ENCODE measurements at regions not wholly inside any gene's neighbourhood (a gene's known extent, or its start where the extent isn't known, plus 50 kb on each side); places are given as distances from the start of the nearest gene placed in this dataset.
A peak's percentile ranks its signal among the peaks of the same experiment; 100 is the strongest.
"Not testable (repeated sequence)": the region's sequence is repeated elsewhere in the genome, so short reads cannot be mapped to it uniquely, and the experiment has no call there.

GRCh38 chr12:116444590-116444943 is 114.6 kb upstream of the MAP1LC3B2 start:
- Histone ChIP-seq H4K20me1 (ENCODE audit: insufficient read depth, poor library complexity, severe bottlenecking) (no peaks in the 10 kb centered on the region), H3K79me2 (no peaks in the 10 kb centered on the region), H3K27ac (no peak overlapping the region), H3K9me3 (ENCODE audit: low read depth) (no peaks in the 10 kb centered on the region), H3K4me3 (no peak overlapping the region), H3K9me2 (replicated peaks; ENCODE audit: insufficient read depth) (no peaks in the 10 kb centered on the region), H3K4me1 (ENCODE audit: insufficient read depth) (no peaks in the 10 kb centered on the region), H3K27me3 (no peaks in the 10 kb centered on the region), H3K36me3 (replicated peaks; ENCODE audit: insufficient read depth, low read depth) (no peaks in the 10 kb centered on the region), H2AFZ (no peak overlapping the region), H3K4me2 (no peak overlapping the region)
- TF ChIP-seq EZH2phosphoT487 (IDR thresholded peaks at IDR 0.05; ENCODE audit: low read depth, severe bottlenecking, unreplicated experiment) (no peak), CTCF (IDR thresholded peaks at IDR 0.05; ENCODE audit: poor library complexity) (no peak), EZH2 (IDR thresholded peaks at IDR 0.05; ENCODE audit: borderline replicate concordance) (no peak)
- 74% methylated on average over 7 of the region's 7 CpGs for WGBS (ENCODE audit: low lambda C conversion rate, missing lambda C conversion rate)
- DNase-seq (ENCODE audit: low spot score): no peak

GRCh38 chr12:116448165-116448739 is 110.9 kb upstream of the MAP1LC3B2 start:
- peak overlapping the region; percentile 49 for H3K27ac ChIP-seq
- no peak overlapping the region for H3K4me2 ChIP-seq
- no peaks in the 10 kb centered on the region for H3K27me3 ChIP-seq
- 72% methylated on average over 11 of the region's 11 CpGs for WGBS (ENCODE audit: low lambda C conversion rate, missing lambda C conversion rate)
- no peaks in the 10 kb centered on the region for H3K9me2 ChIP-seq (replicated peaks; ENCODE audit: insufficient read depth)
- no peak overlapping the region for H2AFZ ChIP-seq
- H4K20me1 ChIP-seq (ENCODE audit: insufficient read depth, poor library complexity, severe bottlenecking): no peaks in the 10 kb centered on the region
- TF ChIP-seq CTCF (IDR thresholded peaks at IDR 0.05; ENCODE audit: poor library complexity) (peak; percentile 4), EZH2phosphoT487 (IDR thresholded peaks at IDR 0.05; ENCODE audit: low read depth, severe bottlenecking, unreplicated experiment) (no peak)
- no peaks in the 10 kb centered on the region for H3K4me1 ChIP-seq (ENCODE audit: insufficient read depth)
- no peaks in the 10 kb centered on the region for H3K79me2 ChIP-seq
- no peaks in the 10 kb centered on the region for H3K9me3 ChIP-seq (ENCODE audit: low read depth)
- no peaks in the 10 kb centered on the region for H3K36me3 ChIP-seq (replicated peaks; ENCODE audit: insufficient read depth, low read depth)
- peak; percentile 39 for DNase-seq (ENCODE audit: low spot score)
- H3K4me3 ChIP-seq: no peak overlapping the region

GRCh38 chr12:116450406-116450910 is 108.7 kb upstream of the MAP1LC3B2 start:
- DNase-seq (ENCODE audit: low spot score): no peak
- Histone ChIP-seq H3K4me1 (ENCODE audit: insufficient read depth) (peaks cover 11% of the 10 kb centered on the region), H3K9me3 (ENCODE audit: low read depth) (no peaks in the 10 kb centered on the region), H3K36me3 (replicated peaks; ENCODE audit: insufficient read depth, low read depth) (no peaks in the 10 kb centered on the region), H3K79me2 (no peaks in the 10 kb centered on the region), H2AFZ (no peak overlapping the region), H3K4me3 (no peak overlapping the region), H4K20me1 (ENCODE audit: insufficient read depth, poor library complexity, severe bottlenecking) (no peaks in the 10 kb centered on the region), H3K4me2 (no peak overlapping the region), H3K27me3 (no peaks in the 10 kb centered on the region), H3K9me2 (replicated peaks; ENCODE audit: insufficient read depth) (no peaks in the 10 kb centered on the region), H3K27ac (no peak overlapping the region)
- WGBS (ENCODE audit: low lambda C conversion rate, missing lambda C conversion rate): 98% methylated on average over 3 of the region's 3 CpGs
- TF ChIP-seq EZH2 (IDR thresholded peaks at IDR 0.05; ENCODE audit: borderline replicate concordance) (no peak), EZH2phosphoT487 (IDR thresholded peaks at IDR 0.05; ENCODE audit: low read depth, severe bottlenecking, unreplicated experiment) (no peak), CTCF (IDR thresholded peaks at IDR 0.05; ENCODE audit: poor library complexity) (no peak)

DNA sequence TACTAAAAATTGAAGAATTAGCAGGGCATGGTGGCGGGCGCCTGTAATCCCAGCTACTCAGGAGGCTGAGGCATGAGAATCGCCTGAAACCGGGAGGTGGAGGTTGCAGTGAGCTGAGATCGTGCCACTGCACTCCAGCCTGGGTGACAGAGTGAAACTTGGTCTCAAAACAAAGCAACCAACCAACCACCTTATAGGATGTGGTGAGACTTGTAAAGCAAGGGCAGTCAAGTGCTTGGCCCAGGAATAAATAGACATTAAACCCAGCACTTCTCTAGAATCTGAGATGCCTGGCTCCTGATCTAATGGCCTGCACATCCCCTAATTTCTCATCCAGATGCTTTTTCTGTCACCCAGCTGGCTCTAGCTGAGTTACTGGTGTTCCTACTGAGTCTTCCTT is 106.2 kb upstream of the MAP1LC3B2 start:
- not testable (repeated sequence) for DNase-seq (ENCODE audit: low spot score); H2AFZ ChIP-seq; H3K4me3 ChIP-seq; H4K20me1 ChIP-seq (ENCODE audit: insufficient read depth, poor library complexity, severe bottlenecking); H3K36me3 ChIP-seq (replicated peaks; ENCODE audit: insufficient read depth, low read depth); H3K27me3 ChIP-seq; H3K27ac ChIP-seq; H3K9me3 ChIP-seq (ENCODE audit: low read depth); H3K79me2 ChIP-seq; H3K4me2 ChIP-seq; H3K9me2 ChIP-seq (replicated peaks; ENCODE audit: insufficient read depth)
- peaks cover 16% of the 10 kb centered on the region for H3K4me1 ChIP-seq (ENCODE audit: insufficient read depth)
- WGBS (ENCODE audit: low lambda C conversion rate, missing lambda C conversion rate): 95% methylated on average over 5 of the region's 5 CpGs

Data from hepatocyte (in vitro differentiated cells).